OCI-LY7 (cell line): ENCODE measurements at regions not wholly inside any gene's neighbourhood (a gene's known extent, or its start where the extent isn't known, plus 50 kb on each side); places are given as distances from the start of the nearest gene placed in this dataset.

ENCODE experiments used
- EZH2phosphoT487 ChIP-seq: fragments of 200-600 bp; sonication (generic); IDR thresholded peaks from 2 replicates; pipeline ENCODE4 v1.6.1; 2018; ENCODE audit warnings: low read depth, borderline replicate concordance, mild to moderate bottlenecking, mixed run types, antibody characterized with exemption, low read length, moderate library complexity, mixed read lengths
- TF ChIP-seq, protein P1 (sequence below): fragments of 200-600 bp; sonication (generic); conservative IDR thresholded peaks from 2 replicates; pipeline ENCODE4 v1.5.1; 2014; ENCODE audit warnings: mild to moderate bottlenecking, antibody characterized with exemption, low read length, moderate library complexity, mixed read lengths

DNA sequence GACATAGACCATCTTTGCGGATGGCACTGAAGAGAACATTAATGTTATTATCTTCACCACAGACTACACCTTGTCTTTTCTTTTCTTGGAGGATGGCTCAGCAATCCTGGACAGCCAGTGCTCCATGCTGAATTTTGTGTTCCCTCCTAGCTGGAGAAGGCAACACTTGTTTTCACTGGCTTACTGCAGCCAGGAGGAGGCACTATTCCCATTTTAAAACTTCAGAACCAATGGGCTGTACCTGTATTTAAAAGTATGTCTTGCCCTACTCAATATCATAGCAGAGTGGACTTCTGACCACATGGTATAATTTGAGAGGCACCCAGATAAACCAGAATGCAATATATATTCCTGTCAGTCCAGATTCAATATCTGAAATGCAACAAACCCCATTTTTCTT is 53.3 kb upstream of the POGK start:
- TF ChIP-seq, protein P1, sequence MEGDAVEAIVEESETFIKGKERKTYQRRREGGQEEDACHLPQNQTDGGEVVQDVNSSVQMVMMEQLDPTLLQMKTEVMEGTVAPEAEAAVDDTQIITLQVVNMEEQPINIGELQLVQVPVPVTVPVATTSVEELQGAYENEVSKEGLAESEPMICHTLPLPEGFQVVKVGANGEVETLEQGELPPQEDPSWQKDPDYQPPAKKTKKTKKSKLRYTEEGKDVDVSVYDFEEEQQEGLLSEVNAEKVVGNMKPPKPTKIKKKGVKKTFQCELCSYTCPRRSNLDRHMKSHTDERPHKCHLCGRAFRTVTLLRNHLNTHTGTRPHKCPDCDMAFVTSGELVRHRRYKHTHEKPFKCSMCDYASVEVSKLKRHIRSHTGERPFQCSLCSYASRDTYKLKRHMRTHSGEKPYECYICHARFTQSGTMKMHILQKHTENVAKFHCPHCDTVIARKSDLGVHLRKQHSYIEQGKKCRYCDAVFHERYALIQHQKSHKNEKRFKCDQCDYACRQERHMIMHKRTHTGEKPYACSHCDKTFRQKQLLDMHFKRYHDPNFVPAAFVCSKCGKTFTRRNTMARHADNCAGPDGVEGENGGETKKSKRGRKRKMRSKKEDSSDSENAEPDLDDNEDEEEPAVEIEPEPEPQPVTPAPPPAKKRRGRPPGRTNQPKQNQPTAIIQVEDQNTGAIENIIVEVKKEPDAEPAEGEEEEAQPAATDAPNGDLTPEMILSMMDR, result peak; percentile 44; the same call in 1 of the 2 replicates
- TF ChIP-seq EZH2phosphoT487, result no peak
